ENCODE measurements at regions not wholly inside any gene's neighbourhood (a gene's known extent, or its start where the extent isn't known, plus 50 kb on each side); places are given as distances from the start of the nearest gene placed in this dataset.

DNA sequence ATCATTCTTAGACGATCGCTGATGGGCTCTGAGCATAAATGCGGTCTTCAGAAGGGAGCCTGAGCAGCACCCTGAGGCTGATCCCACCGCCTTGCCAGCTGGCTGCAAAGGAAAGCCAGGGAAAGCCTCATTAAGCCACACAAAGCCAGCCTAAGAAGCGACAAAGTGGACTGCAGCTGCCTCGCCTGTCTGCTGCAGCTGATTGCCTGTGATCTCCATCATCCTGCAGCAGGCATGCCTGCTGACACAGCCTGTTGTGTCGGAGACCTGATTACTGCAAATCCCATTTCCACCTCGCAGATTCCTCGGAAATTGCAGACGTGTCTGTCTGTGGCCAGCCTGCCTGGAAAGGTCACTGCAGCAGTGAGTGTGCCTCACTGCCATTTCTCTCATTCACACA is 1087.0 kb upstream of the AUTS2 start:
- no peak for DNase-seq (ENCODE audit: low spot score)
- no peaks in the 10 kb centered on the region for H3K36me3 ChIP-seq
- TF ChIP-seq, protein P1, sequence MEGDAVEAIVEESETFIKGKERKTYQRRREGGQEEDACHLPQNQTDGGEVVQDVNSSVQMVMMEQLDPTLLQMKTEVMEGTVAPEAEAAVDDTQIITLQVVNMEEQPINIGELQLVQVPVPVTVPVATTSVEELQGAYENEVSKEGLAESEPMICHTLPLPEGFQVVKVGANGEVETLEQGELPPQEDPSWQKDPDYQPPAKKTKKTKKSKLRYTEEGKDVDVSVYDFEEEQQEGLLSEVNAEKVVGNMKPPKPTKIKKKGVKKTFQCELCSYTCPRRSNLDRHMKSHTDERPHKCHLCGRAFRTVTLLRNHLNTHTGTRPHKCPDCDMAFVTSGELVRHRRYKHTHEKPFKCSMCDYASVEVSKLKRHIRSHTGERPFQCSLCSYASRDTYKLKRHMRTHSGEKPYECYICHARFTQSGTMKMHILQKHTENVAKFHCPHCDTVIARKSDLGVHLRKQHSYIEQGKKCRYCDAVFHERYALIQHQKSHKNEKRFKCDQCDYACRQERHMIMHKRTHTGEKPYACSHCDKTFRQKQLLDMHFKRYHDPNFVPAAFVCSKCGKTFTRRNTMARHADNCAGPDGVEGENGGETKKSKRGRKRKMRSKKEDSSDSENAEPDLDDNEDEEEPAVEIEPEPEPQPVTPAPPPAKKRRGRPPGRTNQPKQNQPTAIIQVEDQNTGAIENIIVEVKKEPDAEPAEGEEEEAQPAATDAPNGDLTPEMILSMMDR (IDR thresholded peaks at IDR 0.05), result no peak

DNA sequence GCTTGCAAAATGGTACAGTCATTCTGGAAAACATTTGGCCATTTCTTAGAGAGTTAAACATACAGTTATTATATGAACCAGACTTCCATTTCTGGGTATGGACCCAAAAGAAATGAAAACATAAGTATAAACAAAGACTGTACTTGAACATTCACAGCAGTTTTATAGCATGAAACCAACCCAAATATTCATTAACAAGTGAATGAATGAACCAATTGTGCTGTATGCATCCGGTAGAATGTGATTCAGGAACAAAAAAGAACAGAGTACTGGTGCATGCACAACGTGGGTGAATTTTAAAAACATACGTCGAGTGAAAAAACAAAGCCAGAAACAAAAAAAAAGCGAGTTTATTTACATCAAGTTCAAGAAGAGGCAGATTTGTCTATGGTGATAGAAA is 1085.8 kb upstream of the AUTS2 start:
- Histone ChIP-seq H3K4me1 (no peaks in the 10 kb centered on the region), H3K27ac (no peak overlapping the region), H3K36me3 (no peaks in the 10 kb centered on the region), H3K4me3 (no peak overlapping the region), H3K9me3 (peaks cover 0 to 10% of the 10 kb centered on the region in 2 donors), H3K27me3 (no peaks in the 10 kb centered on the region)
- no peak for DNase-seq (ENCODE audit: low spot score)
- TF ChIP-seq, protein P1 (IDR thresholded peaks at IDR 0.05), result no peak

More for the DNA sequence above, 1087.0 kb upstream of the AUTS2 start:
- peaks cover 0 to 10% of the 10 kb centered on the region in 2 donors for H3K9me3 ChIP-seq
- H3K4me1 ChIP-seq, result no peaks in the 10 kb centered on the region
- no peak overlapping the region for H3K4me3 ChIP-seq
- no peak overlapping the region for H3K27ac ChIP-seq
- no peaks in the 10 kb centered on the region for H3K27me3 ChIP-seq

DNA sequence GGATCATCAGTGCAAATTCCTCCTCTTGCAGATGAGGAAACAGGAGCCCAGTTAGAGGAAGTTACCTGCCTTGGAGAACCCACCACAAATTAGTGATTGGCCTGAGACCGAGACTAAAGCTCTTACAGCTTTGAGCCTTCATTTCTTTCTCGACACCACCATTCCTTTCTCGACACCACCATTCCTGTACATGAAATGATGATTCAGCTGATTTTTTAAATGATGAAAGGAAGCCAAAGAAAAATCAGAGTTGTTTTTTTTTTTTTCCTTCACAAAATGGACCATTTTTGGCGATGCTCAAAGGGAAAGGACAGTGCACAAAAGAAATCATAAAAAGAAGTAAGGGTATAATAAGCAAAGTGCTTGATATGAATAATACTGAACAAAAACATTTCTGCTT is 1080.2 kb upstream of the AUTS2 start:
- Histone ChIP-seq H3K27me3 (no peaks in the 10 kb centered on the region), H3K27ac (no peak overlapping the region), H3K4me3 (no peak overlapping the region), H3K36me3 (no peaks in the 10 kb centered on the region), H3K9me3 (no peaks in the 10 kb centered on the region), H3K4me1 (no peaks in the 10 kb centered on the region)
- TF ChIP-seq, protein P1 (IDR thresholded peaks at IDR 0.05), result no peak
- DNase-seq (ENCODE audit: low spot score), result no peak

DNA sequence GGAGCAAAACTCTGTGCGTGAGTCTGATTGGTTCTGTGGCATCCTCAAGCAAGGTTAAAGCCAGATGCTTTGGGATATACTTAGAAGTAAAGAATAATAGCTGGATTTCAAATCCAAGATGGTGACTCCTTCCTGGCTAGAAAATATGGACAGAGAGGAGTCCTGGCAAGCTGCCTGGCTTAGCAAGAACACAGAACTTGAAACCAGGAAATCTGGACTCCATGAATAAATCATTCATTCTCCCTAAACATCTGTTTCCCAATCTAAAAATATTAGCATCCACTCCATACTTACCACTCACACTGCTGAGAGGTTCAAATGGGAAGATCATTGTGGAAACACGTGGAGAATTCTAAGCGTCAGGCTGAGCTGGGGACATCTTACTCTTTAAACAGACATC is 1074.1 kb upstream of the AUTS2 start:
- Histone ChIP-seq H3K36me3 (no peaks in the 10 kb centered on the region), H3K27me3 (no peaks in the 10 kb centered on the region), H3K4me1 (no peaks in the 10 kb centered on the region), H3K4me3 (no peak overlapping the region), H3K27ac (no peak overlapping the region), H3K9me3 (no peaks in the 10 kb centered on the region)
- no peak for DNase-seq (ENCODE audit: low spot score)
- TF ChIP-seq, protein P1 (IDR thresholded peaks at IDR 0.05), result no peak

DNA sequence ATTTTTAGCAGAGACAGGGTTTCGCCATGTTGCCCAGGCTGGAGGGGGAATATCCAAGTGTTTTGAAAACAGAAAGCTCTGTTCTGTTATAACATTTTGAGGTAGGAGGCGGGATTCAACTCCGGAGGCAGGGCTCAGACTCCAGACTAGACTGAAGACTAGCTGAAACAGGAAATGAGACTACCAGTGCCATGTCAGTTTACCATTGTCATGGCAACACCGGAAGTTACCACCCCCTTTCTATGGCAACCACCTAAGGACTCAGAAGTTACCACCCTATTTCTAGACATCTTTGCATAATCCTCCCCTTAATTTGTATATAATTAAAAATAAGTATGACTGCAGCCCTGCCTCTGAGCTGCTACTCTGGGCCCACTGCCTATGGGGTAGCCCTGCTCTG is 1069.1 kb upstream of the AUTS2 start:
- H3K27ac ChIP-seq, result no peak overlapping the region
- no peak for DNase-seq (ENCODE audit: low spot score)
- H3K4me3 ChIP-seq, result no peak overlapping the region
- H3K9me3 ChIP-seq, result no peaks in the 10 kb centered on the region
- H3K27me3 ChIP-seq, result no peaks in the 10 kb centered on the region
- no peaks in the 10 kb centered on the region for H3K36me3 ChIP-seq
- TF ChIP-seq, protein P1 (IDR thresholded peaks at IDR 0.05), result no peak
- H3K4me1 ChIP-seq, result no peaks in the 10 kb centered on the region

DNA sequence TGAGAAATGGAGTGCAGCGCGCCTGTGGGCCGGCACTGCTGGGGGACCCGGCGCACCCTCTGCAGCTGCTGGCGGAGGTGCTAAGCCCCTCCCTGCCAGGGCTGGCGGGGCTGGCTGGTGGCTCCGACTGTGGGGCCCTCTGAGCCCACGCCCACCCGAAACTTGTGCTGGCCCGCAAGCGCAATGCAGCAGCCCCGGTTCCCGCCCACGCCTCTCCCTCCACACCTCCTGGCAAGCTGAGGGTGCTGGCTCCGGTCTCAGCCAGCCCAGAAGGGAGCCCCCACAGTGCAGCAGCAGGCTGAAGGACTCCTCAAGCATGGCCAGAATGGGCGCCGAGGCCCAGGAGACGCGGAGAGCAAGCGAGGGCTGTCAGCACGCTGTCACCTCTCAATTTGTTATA is 1063.0 kb upstream of the AUTS2 start:
- Histone ChIP-seq H3K4me3 (no peak overlapping the region), H3K27me3 (no peaks in the 10 kb centered on the region), H3K27ac (no peak overlapping the region), H3K36me3 (no peaks in the 10 kb centered on the region), H3K4me1 (no peaks in the 10 kb centered on the region), H3K9me3 (no peaks in the 10 kb centered on the region)
- no peak for DNase-seq (ENCODE audit: low spot score)
- TF ChIP-seq, protein P1 (IDR thresholded peaks at IDR 0.05), result no peak
